Stimulated activated CD8-positive, alpha-beta memory T cell treated with anti-CD3 and anti-CD28 coated beads, Interleukin-15, amount 100 ng/mL, for 48 hours (primary cell): ENCODE measurements at regions not wholly inside any gene's neighbourhood (a gene's known extent, or its start where the extent isn't known, plus 50 kb on each side); places are given as distances from the start of the nearest gene placed in this dataset.

ENCODE experiments used
- DNase-seq, 2 donors: peaks; one replicate each; pipeline ENCODE4 v3.0.0-alpha.2; 2020; ENCODE audit warnings: low read depth in 2 of 2

DNA sequence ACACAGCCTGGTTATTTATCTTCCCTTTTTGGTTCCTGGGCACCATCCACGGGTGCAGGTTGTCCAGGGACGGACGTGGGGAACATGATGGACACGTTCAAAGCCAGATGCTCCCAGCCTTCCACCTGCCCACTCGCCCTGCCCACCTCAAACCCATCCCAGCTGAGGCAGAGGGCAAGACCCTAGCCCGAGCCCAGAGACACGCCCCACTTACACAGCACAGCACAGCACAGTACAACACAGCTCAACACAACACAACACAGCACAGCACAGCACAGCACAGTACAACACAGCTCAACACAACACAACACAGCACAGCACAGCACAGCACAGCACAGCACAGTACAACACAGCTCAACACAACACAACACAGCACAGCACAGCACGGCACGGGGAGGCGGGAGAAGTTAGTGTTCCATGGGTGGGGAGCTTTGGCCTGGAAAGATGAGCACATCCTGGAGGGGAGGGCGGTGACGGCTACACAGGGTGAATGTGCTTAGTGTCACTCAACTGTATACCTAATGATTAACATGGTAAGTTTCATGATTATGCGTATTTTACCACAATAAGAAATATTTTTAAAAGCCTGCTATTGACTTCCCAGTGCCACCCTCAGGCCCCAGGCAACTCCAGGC lies 1507.5 kb downstream of the BRD1 start:
- DNase-seq, result no peak

DNA sequence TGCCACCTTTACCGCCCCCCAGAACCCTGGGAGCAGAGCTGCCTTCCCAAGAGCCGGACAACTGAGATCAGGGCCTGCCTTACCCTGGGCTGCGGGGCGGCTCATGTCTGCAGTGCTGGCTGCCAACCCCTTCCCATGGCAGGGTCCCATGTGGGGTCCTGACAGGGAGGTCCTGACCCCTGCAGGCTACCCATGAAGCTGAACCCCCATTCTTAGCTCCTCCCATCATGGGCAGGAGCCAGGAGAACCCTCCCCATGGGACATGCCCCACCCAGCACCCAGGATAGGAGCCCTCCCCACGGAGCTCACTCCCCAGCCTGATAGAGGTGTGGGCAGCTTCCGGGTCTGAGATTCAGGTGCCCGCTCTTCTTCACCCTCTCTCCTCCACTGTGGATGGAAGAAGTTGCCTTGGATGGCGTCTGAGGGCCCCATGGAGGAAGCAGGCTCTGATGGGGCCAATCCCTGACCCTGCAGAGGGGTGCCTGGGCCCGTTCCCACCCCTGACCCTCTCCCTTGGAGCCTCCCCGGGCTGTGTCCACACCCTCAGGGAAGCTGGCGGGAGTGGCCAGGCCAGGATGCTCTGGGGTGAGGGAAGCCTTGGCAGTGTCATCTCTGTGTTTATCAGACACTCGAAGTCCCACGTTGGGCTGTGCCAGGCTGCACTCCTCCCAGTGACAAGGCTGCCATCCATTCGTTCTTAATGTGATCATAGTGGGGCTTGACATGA lies 1508.2 kb downstream of the BRD1 start:
- DNase-seq, result no peak

GRCh38 chr22:48318575-48319320 lies 1508.9 kb downstream of the BRD1 start:
- no peak for DNase-seq

GRCh38 chr22:48318173-48318572 lies 1509.5 kb downstream of the BRD1 start:
- DNase-seq, result no peak

DNA sequence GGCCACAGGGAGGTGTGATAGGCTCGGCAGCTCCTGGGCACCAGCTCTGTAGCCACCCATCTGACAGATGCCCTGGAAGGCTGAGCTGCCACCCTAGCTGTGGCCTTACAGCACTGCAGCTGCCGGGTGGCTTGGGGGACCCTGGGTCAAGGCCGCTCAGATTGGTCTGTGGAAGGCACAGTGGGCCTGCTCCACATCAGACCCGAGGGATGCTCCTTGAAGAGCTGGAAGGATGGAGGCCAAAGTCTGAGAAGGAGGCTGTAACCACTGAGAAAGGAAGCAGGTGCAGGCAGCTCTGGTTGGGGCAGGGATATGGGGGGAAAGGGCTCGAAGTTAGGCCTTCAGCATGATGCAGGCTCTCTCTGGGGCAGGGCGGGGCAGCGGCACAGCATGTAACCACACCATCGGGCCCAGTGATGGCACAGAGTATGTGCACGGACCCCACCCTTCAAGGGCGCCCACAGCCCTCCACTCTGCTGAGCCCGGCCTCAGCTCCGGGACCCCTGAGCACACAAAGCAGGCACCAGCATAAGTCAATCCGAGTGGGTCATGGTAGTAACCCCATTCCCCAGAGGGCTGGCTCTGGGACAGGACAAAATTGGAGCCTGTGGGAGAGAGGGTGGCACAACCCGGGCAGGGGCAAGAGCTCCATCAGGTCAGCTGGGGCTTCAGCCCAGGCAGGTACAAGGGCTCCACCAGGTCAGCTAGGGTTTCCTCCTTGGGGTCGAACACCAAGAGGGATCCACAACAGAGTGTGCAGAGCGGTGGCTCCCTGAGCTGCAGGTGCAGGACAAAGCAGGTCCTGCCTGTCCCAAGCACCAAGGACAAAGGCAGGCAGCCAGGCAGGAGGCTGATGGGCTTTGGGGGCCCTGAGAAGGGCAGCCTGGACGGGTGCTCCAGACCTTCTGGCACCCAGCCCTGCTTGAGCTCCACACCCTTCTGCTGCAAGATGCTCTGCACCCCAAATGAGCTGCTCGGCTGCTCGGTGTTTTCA lies 1511.1 kb downstream of the BRD1 start:
- no peak for DNase-seq

GRCh38 chr22:48315439-48316256 lies 1512.0 kb downstream of the BRD1 start:
- DNase-seq, result no peak

DNA sequence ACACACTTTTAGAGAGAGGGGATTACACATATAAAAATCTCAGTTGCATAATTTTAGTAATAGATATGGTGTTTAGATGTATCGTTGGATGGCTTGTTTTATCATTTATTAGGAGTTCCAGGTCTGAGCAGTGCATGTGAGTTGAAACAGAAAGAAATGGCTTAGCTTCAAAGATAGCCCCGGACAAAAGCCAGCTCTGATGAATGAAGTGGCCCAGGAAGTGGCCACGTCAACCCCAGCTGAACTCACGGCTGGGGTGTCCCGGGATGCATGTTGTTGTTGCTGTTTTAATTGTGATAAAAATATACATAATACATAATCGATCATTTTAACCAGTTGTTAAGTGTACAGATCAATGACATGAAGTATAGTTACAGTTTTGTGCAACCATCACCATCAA lies 1513.6 kb downstream of the BRD1 start:
- no peak for DNase-seq

DNA sequence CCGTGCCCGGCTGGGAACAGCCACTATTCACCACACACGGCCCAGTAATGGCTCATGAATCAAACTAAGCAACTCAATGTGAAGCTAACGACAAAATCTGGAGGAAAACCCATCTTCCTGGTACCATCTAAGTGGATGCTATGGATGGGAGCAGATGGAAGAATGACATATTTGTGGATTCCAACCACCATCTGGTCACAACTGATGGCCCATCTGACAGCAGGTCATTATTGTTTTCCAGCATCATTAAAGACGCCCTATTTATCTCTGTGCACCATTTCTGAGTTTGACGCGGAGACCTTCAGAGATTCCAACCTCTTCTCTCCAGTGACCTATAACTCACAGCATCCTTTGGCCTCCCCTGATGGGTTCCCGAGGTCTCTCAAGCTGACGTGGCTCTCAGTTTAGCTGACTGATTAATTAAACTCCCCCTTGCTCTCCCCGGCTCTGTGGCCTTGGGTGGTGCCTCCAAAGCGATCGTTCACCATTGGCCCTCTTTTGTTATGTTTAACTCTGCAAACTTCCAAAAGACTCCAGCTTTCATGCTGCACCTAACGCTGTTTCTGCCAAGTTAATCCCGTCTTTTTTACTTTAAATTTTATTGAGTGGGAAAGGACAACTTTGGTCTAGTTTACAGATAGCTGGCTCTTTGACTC lies 1514.4 kb downstream of the BRD1 start:
- DNase-seq, result no peak

DNA sequence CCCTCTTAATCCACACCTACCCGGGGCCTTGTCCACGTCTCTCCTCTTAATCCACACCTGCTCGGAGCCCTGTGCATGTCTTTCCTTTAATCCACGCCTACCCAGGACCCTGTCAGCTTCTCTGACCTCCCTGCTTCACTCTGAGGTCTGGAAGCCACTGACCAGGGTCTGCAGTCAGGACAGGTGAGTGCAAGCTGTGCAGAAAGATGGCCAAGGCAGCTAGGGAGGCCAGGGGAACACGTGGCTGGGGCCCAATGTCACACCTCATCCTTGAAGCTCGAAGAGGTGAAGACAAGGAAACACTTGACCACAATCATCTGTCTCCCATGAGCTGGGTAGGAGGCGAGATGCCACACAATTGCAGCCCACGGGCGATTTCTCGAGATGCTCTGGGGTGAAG lies 1516.9 kb downstream of the BRD1 start:
- no peak for DNase-seq

- DNase-seq, result no peak
Observed at GRCh38 chr22:48310289-48310688, 1517.4 kb downstream of the BRD1 start.

GRCh38 chr22:48309836-48310235 lies 1517.8 kb downstream of the BRD1 start:
- DNase-seq, result no peak

- DNase-seq, result no peak
Observed at GRCh38 chr22:48309115-48309705, 1518.5 kb downstream of the BRD1 start.

DNA sequence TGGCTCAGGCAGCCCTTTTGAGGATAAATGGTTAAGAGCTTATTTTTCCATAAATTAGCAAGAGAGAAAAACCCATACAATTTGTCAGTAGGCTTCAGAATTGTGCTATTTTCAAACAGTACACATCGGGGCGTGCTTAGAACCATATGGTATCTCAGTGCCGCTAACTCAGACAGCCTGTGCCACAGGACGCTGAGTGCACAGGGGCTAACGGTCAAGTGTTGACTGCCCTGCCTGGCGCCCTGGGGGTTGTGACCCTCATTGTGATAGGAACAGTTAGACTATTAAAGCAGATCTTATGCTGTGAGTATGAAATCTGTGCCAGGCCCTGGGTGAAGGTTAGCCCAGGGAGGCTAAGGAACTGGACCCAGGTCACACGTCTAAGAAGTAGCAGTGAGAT lies 1519.7 kb downstream of the BRD1 start:
- DNase-seq, result no peak

GRCh38 chr22:48306785-48307510 lies 1520.7 kb downstream of the BRD1 start:
- no peak for DNase-seq

GRCh38 chr22:48306284-48306683 lies 1521.4 kb downstream of the BRD1 start:
- no peak for DNase-seq

GRCh38 chr22:48305726-48306235 lies 1521.9 kb downstream of the BRD1 start:
- no peak for DNase-seq

GRCh38 chr22:48303369-48303725 lies 1524.3 kb downstream of the BRD1 start:
- DNase-seq, result no peak

GRCh38 chr22:48302657-48303368 lies 1524.9 kb downstream of the BRD1 start:
- DNase-seq, result no peak
